WTC11 (cell line): ENCODE measurements at regions not wholly inside any gene's neighbourhood (a gene's known extent, or its start where the extent isn't known, plus 50 kb on each side); places are given as distances from the start of the nearest gene placed in this dataset.

Source experiments
- ATF2 ChIP-seq: sonication (generic); formaldehyde crosslinking; IDR thresholded peaks from 2 replicates; pipeline ENCODE4 v1.8.1; 2022; ENCODE audit warnings: low read depth, missing genetic modification reagents, borderline replicate concordance
- CREB1 ChIP-seq: sonication (generic); formaldehyde crosslinking; IDR thresholded peaks from 2 replicates; pipeline ENCODE4 v1.8.0; 2023; ENCODE audit warnings: mild to moderate bottlenecking, missing genetic modification reagents
- CTCF ChIP-seq: fragments of 200-600 bp; IDR thresholded peaks from 2 replicates; pipeline ENCODE4 v1.8.0; 2022; ENCODE audit warnings: antibody characterized with exemption
- IRF2 ChIP-seq: sonication (generic); formaldehyde crosslinking; IDR thresholded peaks from 2 replicates; pipeline ENCODE4 v1.8.0; 2022; ENCODE audit warnings: low read depth, missing genetic modification reagents, borderline replicate concordance
- JAZF1 ChIP-seq: fragments of 250-450 bp; sonication (Bioruptor Pico); IDR thresholded peaks from 2 replicates; pipeline ENCODE4 v1.9.0; 2021; ENCODE audit warnings: moderate library complexity, mild to moderate bottlenecking, inconsistent platforms
- MAX ChIP-seq: sonication (generic); formaldehyde crosslinking; IDR thresholded peaks from 2 replicates; pipeline ENCODE4 v1.8.0; 2022; ENCODE audit warnings: mild to moderate bottlenecking, missing genetic modification reagents
- NR2C2 ChIP-seq: sonication (generic); formaldehyde crosslinking; IDR thresholded peaks from 2 replicates; pipeline ENCODE4 v1.8.0; 2022; ENCODE audit warnings: mild to moderate bottlenecking, missing genetic modification reagents
- PRDM15 ChIP-seq: sonication (generic); formaldehyde crosslinking; IDR thresholded peaks from 2 replicates; pipeline ENCODE4 v1.8.0; 2022; ENCODE audit warnings: missing genetic modification reagents
- RELA ChIP-seq: sonication (generic); formaldehyde crosslinking; IDR thresholded peaks from 2 replicates; pipeline ENCODE4 v1.8.1; 2022; ENCODE audit warnings: missing genetic modification reagents, mild to moderate bottlenecking, borderline replicate concordance
- TEAD4 ChIP-seq: sonication (generic); formaldehyde crosslinking; IDR thresholded peaks from 2 replicates; pipeline ENCODE4 v1.8.0; 2022; ENCODE audit warnings: mild to moderate bottlenecking, missing genetic modification reagents
- ZNF232 ChIP-seq: sonication (generic); formaldehyde crosslinking; IDR thresholded peaks from 2 replicates; pipeline ENCODE4 v1.8.0; 2022; ENCODE audit warnings: mild to moderate bottlenecking, missing genetic modification reagents
- TF ChIP-seq, protein P1 (sequence below): sonication (generic); formaldehyde crosslinking; IDR thresholded peaks from 2 replicates; pipeline ENCODE4 v1.8.1; 2023; ENCODE audit warnings: mild to moderate bottlenecking, missing genetic modification reagents
- TF ChIP-seq, protein P2 (sequence below): sonication (generic); formaldehyde crosslinking; IDR thresholded peaks from 2 replicates; pipeline ENCODE4 v1.8.1; 2023; ENCODE audit warnings: mild to moderate bottlenecking, missing genetic modification reagents, moderate library complexity

- TF ChIP-seq CTCF (no peak), PRDM15 (CRISPR knock-in tag) (no peak), MAX (CRISPR knock-in tag) (no peak), NR2C2 (CRISPR knock-in tag) (no peak), ZNF232 (CRISPR knock-in tag) (no peak), IRF2 (CRISPR knock-in tag) (no peak), CREB1 (CRISPR knock-in tag) (no peak), TEAD4 (CRISPR knock-in tag) (no peak), RELA (CRISPR knock-in tag) (no peak), JAZF1 (CRISPR knock-in tag) (no peak), ATF2 (no peak)
- TF ChIP-seq, protein P1, sequence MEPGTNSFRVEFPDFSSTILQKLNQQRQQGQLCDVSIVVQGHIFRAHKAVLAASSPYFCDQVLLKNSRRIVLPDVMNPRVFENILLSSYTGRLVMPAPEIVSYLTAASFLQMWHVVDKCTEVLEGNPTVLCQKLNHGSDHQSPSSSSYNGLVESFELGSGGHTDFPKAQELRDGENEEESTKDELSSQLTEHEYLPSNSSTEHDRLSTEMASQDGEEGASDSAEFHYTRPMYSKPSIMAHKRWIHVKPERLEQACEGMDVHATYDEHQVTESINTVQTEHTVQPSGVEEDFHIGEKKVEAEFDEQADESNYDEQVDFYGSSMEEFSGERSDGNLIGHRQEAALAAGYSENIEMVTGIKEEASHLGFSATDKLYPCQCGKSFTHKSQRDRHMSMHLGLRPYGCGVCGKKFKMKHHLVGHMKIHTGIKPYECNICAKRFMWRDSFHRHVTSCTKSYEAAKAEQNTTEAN = no peak
- TF ChIP-seq, protein P2, sequence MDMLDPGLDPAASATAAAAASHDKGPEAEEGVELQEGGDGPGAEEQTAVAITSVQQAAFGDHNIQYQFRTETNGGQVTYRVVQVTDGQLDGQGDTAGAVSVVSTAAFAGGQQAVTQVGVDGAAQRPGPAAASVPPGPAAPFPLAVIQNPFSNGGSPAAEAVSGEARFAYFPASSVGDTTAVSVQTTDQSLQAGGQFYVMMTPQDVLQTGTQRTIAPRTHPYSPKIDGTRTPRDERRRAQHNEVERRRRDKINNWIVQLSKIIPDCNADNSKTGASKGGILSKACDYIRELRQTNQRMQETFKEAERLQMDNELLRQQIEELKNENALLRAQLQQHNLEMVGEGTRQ (CRISPR knock-in tag) = no peak
Measured at GRCh38 chr5:111997308-111997707, 240.3 kb upstream of the NREP start.
